ENCODE measurements at regions not wholly inside any gene's neighbourhood (a gene's known extent, or its start where the extent isn't known, plus 50 kb on each side); places are given as distances from the start of the nearest gene placed in this dataset.

DNA sequence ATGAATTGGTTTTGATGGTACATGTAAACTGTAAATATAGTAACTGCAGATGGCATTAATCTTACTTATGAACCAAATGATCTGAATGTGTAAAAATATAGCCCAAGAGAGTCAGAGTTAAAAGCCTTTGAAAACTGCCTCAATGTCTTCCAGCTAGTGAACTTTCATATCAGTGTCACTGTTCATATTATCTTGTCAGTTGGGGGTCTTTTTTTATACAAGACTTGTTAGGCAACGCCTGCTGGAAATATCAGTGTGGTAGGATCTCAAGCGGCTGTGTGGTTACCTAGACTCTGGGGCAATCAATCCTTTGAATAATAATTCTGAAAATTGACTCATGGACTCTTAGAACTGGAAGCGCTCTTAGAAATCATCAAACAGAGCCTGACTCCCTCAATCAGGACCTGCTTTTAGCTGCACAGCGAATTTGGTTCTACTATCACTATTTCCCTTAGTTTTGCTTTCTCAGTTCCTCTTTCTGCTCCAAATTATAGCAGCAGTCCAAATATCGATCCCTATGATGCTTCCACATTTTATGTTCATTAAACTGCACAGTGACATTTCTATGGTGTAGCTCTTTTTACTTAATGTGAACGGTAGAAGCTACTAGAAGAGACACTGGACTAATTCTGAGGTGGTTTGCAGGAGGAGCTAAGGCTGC lies 100.1 kb upstream of the COL1A2 start:
- ChIA-PET POLR2A (no interaction called here), CTCF (interaction anchor here (0.8 to 16.7 kb wide), 12 partner anchors 7 to 1182 kb away, joined by 3 to 868 read pairs (median 28); partner anchors contain the start of gene COL1A2)
- no peak for TF ChIP-seq MAX (IDR thresholded peaks at IDR 0.05; ENCODE audit: insufficient read depth, insufficient read length)
- TF ChIP-seq FOS (IDR thresholded peaks at IDR 0.05; ENCODE audit: borderline replicate concordance, insufficient read depth, low read length): no peak
- no peak for TF ChIP-seq EZH2 (IDR thresholded peaks at IDR 0.05; ENCODE audit: borderline replicate concordance, low read depth, low read length, severe bottlenecking)
- no peak for TF ChIP-seq POLR2A (IDR thresholded peaks at IDR 0.05; ENCODE audit: low read depth, low read length)
- no peak for TF ChIP-seq JUN (IDR thresholded peaks at IDR 0.05; ENCODE audit: borderline replicate concordance, insufficient read depth, insufficient read length, low read depth)
- no peak for TF ChIP-seq GATA2 (IDR thresholded peaks at IDR 0.05; ENCODE audit: insufficient read depth, insufficient read length, low read depth, low read length)
- TF ChIP-seq POLR2AphosphoS5 (IDR thresholded peaks at IDR 0.05; ENCODE audit: insufficient read depth, low read depth, low read length): no peak
- no peak for TF ChIP-seq MYC (IDR thresholded peaks at IDR 0.05; ENCODE audit: low read depth, low read length)
- no peak for TF ChIP-seq CTCF (IDR thresholded peaks at IDR 0.05; ENCODE audit: extremely low read depth in 1 of 2, insufficient read depth in 1 of 2, low read depth in 1 of 2, low read length in 2 of 2)
- Histone ChIP-seq H3K9me1 (replicated peaks; ENCODE audit: control insufficient read depth, extremely low read depth, insufficient read depth, low read length) (no peaks in the 10 kb centered on the region), H3K4me2 (ENCODE audit: insufficient read depth, low read length) (no peak overlapping the region), H3K4me3 (replicated peaks in 1 of 3; ENCODE audit: insufficient read depth in 1 of 3, low read depth in 1 of 3, low read length in 3 of 3) (no peak overlapping the region), H3K79me2 (ENCODE audit: control insufficient read depth, insufficient read depth, low read length) (no peaks in the 10 kb centered on the region), H3K27ac (ENCODE audit: insufficient read depth, low read depth, low read length) (no peak overlapping the region), H3K9me3 (replicated peaks; ENCODE audit: control insufficient read depth, insufficient read depth, low read length) (no peaks in the 10 kb centered on the region), H3K36me3 (ENCODE audit: control insufficient read depth in 2 of 2, extremely low read depth in 1 of 2, insufficient read depth in 2 of 2, low read length in 2 of 2) (no peaks in the 10 kb centered on the region), H2AFZ (ENCODE audit: low read depth, low read length) (no peak overlapping the region), H3K9ac (replicated peaks; ENCODE audit: extremely low read depth, insufficient read depth, low read length) (no peak overlapping the region), H3K4me1 (ENCODE audit: control insufficient read depth, extremely low read depth, insufficient read depth, low read length) (no peaks in the 10 kb centered on the region), H3K27me3 (ENCODE audit: control insufficient read depth in 2 of 2, insufficient read depth in 2 of 2, low read length in 2 of 2) (no peaks in the 10 kb centered on the region), H4K20me1 (replicated peaks; ENCODE audit: control insufficient read depth, extremely low read depth, insufficient read depth, low read length) (no peaks in the 10 kb centered on the region)
- no peak for DNase-seq (ENCODE audit: low read depth, low spot score)
- no TSS peak for BruUV-seq (replicated peaks)
- intact Hi-C loops (cut with micrococcal nuclease) (loop anchor here (1.0 to 10.0 kb wide), 3 partner anchors 101 to 750 kb away; partner anchors contain the start of gene PPP1R9A), dilution Hi-C loops (cut with MboI; ENCODE audit: extremely low pct_ligation_motif_present, low sequenced_read_pairs) (loop anchor here (25.0 kb wide), 1 partner anchor 143 kb away; no protein-coding TSS in a partner anchor)
- FAIRE-seq: no peak
